ENCODE measurements at regions not wholly inside any gene's neighbourhood (a gene's known extent, or its start where the extent isn't known, plus 50 kb on each side); places are given as distances from the start of the nearest gene placed in this dataset.

- TF ChIP-seq CTCF (IDR thresholded peaks at IDR 0.05) = no peak
- no peak for TF ChIP-seq POLR2A (IDR thresholded peaks at IDR 0.05)
Observed at GRCh38 chr11:121733858-121734257, 281.1 kb upstream of the SORL1-AS1 start.
